Mucosa of descending colon (tissue), 3 donors: ENCODE measurements at regions not wholly inside any gene's neighbourhood (a gene's known extent, or its start where the extent isn't known, plus 50 kb on each side); places are given as distances from the start of the nearest gene placed in this dataset.
"Not testable (repeated sequence)": the region's sequence is repeated elsewhere in the genome, so short reads cannot be mapped to it uniquely, and the experiment has no call there.

Experiments used
- ATAC-seq: fragments of 200-7000 bp; cut with Tn5 transposase; one replicate; pipeline ENCODE4 v1.9.1; 2020; ENCODE audit warnings: mild to moderate bottlenecking, moderate library complexity
- DNase-seq, 3 donors: peaks; one replicate each; pipeline ENCODE4 v3.0.0-alpha.2; 2020
- H3K36me3 ChIP-seq: fragments of 200-600 bp; one replicate; pipeline ENCODE4 v1.8.0; 2021; ENCODE audit warnings: low read depth, mild to moderate bottlenecking
- H3K4me1 ChIP-seq: fragments of 200-600 bp; one replicate; pipeline ENCODE4 v1.8.0; 2021; ENCODE audit warnings: low read depth, mild to moderate bottlenecking
- H3K4me3 ChIP-seq: fragments of 200-600 bp; one replicate; pipeline ENCODE4 v1.8.0; 2021; ENCODE audit warnings: mild to moderate bottlenecking
- H3K9me3 ChIP-seq: fragments of 200-600 bp; one replicate; pipeline ENCODE4 v1.8.0; 2021; ENCODE audit warnings: mild to moderate bottlenecking
- intact Hi-C, 2 donors: fragments of 100-400 bp; cut with DNase I in 1 of 2; cut with micrococcal nuclease in 1 of 2; formaldehyde crosslinking; loops; one replicate each; pipeline versions ENCODE4 v1.11.0 to v1.11.1; 2022; cut with DNase I, micrococcal nuclease
- TF ChIP-seq, protein P1 (sequence below): fragments of 200-600 bp; IDR thresholded peaks from one replicate; pipeline ENCODE4 v1.8.0; 2022; ENCODE audit warnings: antibody characterized with exemption, mild to moderate bottlenecking
- donor health status: DM: no; HTN: no; CAD: no; lungs with moderate emphysema.
- donor health status: DM: no; HTN: no; CAD: no.
- donor health status: DM: no; HTN: yes; CAD: no.

DNA sequence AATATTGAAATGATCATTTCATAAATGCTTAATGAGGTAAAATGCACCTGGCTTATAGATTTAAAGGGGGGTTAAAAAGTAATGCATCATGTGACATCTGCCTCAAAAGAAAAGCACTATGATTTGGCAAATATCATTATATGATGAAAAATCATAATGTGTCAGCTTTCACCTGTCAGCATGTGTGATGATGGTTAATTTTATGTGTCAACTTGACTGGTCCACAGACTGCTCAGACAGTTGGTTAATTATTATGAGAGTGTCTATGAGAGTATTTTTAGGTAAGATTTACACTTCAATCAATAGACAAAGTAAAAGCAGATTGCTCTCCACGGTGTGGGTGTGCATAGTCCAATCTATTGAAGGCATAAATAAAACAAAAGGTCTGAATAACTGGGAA, 1986.7 kb downstream of the PCDH7 start:
- ATAC-seq (no peak), DNase-seq (no peak)
- Histone ChIP-seq H3K9me3 (no peaks in the 10 kb centered on the region), H3K4me1 (no peaks in the 10 kb centered on the region), H3K36me3 (no peaks in the 10 kb centered on the region), H3K4me3 (no peak overlapping the region)
- TF ChIP-seq, protein P1, sequence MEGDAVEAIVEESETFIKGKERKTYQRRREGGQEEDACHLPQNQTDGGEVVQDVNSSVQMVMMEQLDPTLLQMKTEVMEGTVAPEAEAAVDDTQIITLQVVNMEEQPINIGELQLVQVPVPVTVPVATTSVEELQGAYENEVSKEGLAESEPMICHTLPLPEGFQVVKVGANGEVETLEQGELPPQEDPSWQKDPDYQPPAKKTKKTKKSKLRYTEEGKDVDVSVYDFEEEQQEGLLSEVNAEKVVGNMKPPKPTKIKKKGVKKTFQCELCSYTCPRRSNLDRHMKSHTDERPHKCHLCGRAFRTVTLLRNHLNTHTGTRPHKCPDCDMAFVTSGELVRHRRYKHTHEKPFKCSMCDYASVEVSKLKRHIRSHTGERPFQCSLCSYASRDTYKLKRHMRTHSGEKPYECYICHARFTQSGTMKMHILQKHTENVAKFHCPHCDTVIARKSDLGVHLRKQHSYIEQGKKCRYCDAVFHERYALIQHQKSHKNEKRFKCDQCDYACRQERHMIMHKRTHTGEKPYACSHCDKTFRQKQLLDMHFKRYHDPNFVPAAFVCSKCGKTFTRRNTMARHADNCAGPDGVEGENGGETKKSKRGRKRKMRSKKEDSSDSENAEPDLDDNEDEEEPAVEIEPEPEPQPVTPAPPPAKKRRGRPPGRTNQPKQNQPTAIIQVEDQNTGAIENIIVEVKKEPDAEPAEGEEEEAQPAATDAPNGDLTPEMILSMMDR = no peak
- intact Hi-C loops = no loop called here

DNA sequence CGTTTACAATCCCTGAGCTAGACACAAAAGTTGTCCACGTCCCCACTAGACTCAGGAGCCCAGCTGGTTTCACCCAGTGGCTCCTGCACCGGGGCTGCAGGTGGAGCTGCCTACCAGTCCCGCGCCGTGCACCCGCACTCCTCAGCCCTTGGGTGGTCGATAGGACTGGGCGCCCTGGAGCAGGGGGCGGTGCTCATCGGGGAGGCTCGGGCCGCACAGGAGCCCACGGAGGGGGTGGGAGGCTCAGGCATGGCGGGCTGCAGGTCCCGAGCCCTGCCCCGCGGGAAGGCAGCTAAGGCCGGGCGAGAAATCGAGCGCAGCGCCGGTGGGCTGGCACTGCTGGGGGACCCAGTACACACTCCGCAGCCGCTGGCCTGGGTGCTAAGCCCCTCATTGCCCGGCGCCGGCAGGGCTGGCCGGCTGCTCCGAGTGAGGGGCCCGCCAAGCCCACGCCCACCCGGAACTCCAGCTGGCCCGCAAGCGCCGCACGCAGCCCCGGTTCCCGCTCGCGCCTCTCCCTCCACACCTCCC, 1996.0 kb downstream of the PCDH7 start:
- H3K36me3 ChIP-seq, intact Hi-C loops, H3K4me1 ChIP-seq, H3K4me3 ChIP-seq, ATAC-seq, H3K9me3 ChIP-seq: not testable (repeated sequence)
- DNase-seq = peak in 1 of 3 donors; percentile 46

DNA sequence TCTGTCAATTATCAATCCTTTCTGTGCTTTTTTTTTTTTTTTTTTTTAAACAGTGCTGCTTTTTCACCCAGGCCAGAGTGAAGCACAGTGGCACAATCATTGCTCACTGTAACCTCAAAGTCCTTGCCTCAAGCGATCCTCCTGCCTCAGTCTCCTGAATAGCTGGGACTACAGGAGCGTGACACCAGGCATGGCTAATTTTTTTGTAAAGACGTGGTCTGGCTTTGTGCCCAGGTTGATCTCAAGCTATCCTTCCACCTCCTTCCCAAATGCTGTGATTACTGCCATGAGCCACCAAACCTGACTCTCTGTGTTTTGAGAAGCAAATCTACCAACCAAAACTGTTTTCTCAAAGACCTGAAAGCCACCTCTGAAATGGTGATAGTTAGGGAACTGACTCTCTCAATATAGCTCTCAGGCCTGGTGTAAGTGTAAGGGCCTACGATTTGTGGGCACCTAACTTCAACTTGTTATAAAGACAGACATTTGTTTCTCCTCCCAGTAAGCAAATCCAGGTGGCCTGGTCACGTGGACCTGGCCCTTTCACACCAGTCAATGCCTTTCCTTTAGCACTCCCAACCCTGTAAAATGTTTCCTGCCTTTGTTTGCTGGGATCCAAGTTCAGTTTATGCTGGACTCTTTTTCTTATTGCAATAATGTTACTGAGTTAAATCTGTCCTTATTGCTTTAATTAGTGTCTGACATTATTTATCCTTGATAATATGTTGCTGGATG, 2015.9 kb downstream of the PCDH7 start:
- intact Hi-C loops = no loop called here
- Histone ChIP-seq H3K9me3 (no peaks in the 10 kb centered on the region), H3K4me3 (no peak overlapping the region), H3K4me1 (no peaks in the 10 kb centered on the region), H3K36me3 (no peaks in the 10 kb centered on the region)
- ATAC-seq (peak; percentile 51), DNase-seq (no peak)
- TF ChIP-seq, protein P1 = no peak

DNA sequence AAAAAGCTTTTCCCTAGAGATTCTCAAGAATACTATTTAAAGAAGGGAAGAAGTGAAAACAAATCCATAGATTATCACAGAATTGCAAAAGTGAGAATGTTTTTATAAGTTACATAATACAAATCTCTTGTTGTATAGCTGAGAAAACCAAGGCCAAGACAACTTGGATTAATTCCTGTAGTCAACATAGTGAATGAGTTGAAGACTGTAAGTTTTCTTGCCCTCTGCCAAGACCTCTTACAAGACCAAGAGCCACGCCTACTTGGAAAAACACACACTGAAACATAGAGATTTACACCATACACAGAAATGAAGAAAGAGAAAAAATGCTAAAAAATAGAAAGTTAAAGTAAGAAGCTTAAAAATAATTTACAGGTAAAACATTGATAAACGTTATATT, 2024.0 kb downstream of the PCDH7 start:
- Histone ChIP-seq H3K9me3 (no peaks in the 10 kb centered on the region), H3K36me3 (no peaks in the 10 kb centered on the region), H3K4me1 (no peaks in the 10 kb centered on the region), H3K4me3 (no peak overlapping the region)
- DNase-seq (no peak), ATAC-seq (no peak)
- TF ChIP-seq, protein P1 = no peak
- intact Hi-C loops = no loop called here

DNA sequence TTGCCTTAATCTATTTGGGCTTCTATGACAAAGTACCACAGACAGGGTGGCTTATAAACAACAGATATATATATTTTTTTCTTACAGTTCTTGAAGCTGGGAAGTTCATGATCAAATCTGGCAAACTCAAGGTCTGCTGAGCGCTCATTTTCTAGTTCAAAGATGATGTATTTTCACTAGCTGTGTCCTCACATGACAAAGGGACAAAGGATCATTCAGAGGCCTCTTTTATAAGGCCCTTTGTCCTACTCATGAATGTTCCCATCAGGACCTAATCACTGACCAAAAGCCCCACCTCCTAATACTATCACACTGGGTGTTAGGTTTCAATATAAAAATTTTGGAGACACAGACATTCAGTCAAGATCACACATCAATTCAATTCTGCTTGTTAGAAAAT, 2025.2 kb downstream of the PCDH7 start:
- TF ChIP-seq, protein P1 = no peak
- DNase-seq (no peak), ATAC-seq (no peak)
- Histone ChIP-seq H3K9me3 (no peaks in the 10 kb centered on the region), H3K36me3 (no peaks in the 10 kb centered on the region), H3K4me3 (no peak overlapping the region), H3K4me1 (no peaks in the 10 kb centered on the region)
- intact Hi-C loops = no loop called here

DNA sequence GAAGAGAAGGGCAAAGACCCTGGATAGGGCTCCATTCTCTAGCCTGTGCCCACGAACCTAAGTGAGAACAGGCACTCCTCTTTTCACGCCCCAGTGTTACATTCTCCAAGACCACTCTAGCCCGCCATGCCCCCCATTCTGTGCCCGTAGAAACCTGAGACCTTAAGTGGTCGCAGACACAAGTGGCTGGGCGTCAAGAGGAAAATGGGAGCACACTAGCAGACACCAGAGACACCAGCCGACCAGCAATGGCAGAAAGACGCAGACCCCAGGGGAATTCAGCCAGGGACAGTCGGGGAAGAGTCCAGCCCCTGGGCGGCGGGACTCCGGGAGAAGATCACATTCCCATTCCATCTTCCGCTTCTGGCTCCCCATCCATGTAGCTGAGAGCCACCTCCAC, 2027.9 kb downstream of the PCDH7 start:
- Histone ChIP-seq H3K36me3 (no peaks in the 10 kb centered on the region), H3K4me1 (no peaks in the 10 kb centered on the region), H3K9me3 (no peaks in the 10 kb centered on the region), H3K4me3 (no peak overlapping the region)
- ATAC-seq (no peak), DNase-seq (no peak)
- TF ChIP-seq, protein P1 = no peak
- intact Hi-C loops = no loop called here
